Mucosa of descending colon (tissue), 3 donors: ENCODE measurements at regions not wholly inside any gene's neighbourhood (a gene's known extent, or its start where the extent isn't known, plus 50 kb on each side); places are given as distances from the start of the nearest gene placed in this dataset.

Source experiments
- ATAC-seq: fragments of 200-7000 bp; cut with Tn5 transposase; one replicate; pipeline ENCODE4 v1.9.1; 2020; ENCODE audit warnings: mild to moderate bottlenecking, moderate library complexity
- DNase-seq, 3 donors: peaks; one replicate each; pipeline ENCODE4 v3.0.0-alpha.2; 2020
- H3K36me3 ChIP-seq: fragments of 200-600 bp; one replicate; pipeline ENCODE4 v1.8.0; 2021; ENCODE audit warnings: low read depth, mild to moderate bottlenecking
- H3K4me1 ChIP-seq: fragments of 200-600 bp; one replicate; pipeline ENCODE4 v1.8.0; 2021; ENCODE audit warnings: low read depth, mild to moderate bottlenecking
- H3K4me3 ChIP-seq: fragments of 200-600 bp; one replicate; pipeline ENCODE4 v1.8.0; 2021; ENCODE audit warnings: mild to moderate bottlenecking
- H3K9me3 ChIP-seq: fragments of 200-600 bp; one replicate; pipeline ENCODE4 v1.8.0; 2021; ENCODE audit warnings: mild to moderate bottlenecking
- intact Hi-C, 2 donors: fragments of 100-400 bp; cut with DNase I in 1 of 2; cut with micrococcal nuclease in 1 of 2; formaldehyde crosslinking; loops; one replicate each; pipeline versions ENCODE4 v1.11.0 to v1.11.1; 2022; cut with DNase I, micrococcal nuclease
- TF ChIP-seq, protein P1 (sequence below): fragments of 200-600 bp; IDR thresholded peaks from one replicate; pipeline ENCODE4 v1.8.0; 2022; ENCODE audit warnings: antibody characterized with exemption, mild to moderate bottlenecking
- donor health status: DM: no; HTN: no; CAD: no; lungs with moderate emphysema.
- donor health status: DM: no; HTN: no; CAD: no.
- donor health status: DM: no; HTN: yes; CAD: no.

DNA sequence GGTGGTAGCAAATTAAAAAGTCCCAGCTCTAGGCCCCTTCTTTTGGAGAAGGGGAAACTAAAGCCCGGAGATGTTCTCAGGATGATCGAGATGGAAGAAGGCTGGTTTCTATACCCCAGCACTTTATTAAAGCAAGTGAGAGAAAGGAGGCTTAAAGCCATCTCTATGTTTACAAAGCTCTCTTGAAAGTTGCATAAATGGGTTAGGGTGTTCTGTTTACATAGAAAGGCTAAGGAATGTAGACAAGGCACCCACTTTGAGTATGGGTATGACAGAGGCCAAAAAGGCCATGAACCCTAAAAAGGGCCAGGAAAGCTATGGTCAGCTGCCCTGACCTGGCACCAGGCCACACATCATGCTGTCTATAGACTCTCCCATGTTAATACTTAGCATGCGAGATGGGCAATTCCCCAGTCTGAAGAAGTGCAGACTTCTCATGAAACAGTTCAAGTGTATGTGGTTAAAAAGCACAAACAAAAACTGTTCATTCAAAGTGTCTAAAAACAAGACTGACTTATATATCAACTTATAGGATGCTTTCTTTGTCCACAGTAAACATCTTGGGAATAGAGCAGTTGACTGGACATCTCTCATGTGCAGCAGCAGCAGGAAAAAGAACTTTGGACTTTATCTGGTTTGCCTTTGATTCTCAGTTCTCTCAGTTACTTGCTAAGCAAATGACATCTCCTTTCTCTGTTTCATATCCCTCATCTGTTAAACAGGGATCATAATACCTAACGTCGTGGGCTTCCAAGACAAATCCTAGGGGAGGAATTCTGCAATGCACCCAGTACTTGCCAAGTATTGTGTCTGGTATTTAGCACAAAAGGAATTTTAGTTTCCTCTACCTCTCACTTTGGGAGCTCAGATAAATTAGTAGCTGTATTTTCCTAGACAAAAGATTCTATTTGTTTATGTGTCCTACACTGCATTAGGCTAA lies 521.6 kb downstream of the PLPP3 start:
- H3K9me3 ChIP-seq = no peaks in the 10 kb centered on the region
- DNase-seq = no peak
- H3K4me1 ChIP-seq = no peaks in the 10 kb centered on the region
- TF ChIP-seq, protein P1, sequence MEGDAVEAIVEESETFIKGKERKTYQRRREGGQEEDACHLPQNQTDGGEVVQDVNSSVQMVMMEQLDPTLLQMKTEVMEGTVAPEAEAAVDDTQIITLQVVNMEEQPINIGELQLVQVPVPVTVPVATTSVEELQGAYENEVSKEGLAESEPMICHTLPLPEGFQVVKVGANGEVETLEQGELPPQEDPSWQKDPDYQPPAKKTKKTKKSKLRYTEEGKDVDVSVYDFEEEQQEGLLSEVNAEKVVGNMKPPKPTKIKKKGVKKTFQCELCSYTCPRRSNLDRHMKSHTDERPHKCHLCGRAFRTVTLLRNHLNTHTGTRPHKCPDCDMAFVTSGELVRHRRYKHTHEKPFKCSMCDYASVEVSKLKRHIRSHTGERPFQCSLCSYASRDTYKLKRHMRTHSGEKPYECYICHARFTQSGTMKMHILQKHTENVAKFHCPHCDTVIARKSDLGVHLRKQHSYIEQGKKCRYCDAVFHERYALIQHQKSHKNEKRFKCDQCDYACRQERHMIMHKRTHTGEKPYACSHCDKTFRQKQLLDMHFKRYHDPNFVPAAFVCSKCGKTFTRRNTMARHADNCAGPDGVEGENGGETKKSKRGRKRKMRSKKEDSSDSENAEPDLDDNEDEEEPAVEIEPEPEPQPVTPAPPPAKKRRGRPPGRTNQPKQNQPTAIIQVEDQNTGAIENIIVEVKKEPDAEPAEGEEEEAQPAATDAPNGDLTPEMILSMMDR = no peak
- H3K36me3 ChIP-seq = no peaks in the 10 kb centered on the region
- intact Hi-C loops = no loop called here
- no peak for ATAC-seq
- no peak overlapping the region for H3K4me3 ChIP-seq

DNA sequence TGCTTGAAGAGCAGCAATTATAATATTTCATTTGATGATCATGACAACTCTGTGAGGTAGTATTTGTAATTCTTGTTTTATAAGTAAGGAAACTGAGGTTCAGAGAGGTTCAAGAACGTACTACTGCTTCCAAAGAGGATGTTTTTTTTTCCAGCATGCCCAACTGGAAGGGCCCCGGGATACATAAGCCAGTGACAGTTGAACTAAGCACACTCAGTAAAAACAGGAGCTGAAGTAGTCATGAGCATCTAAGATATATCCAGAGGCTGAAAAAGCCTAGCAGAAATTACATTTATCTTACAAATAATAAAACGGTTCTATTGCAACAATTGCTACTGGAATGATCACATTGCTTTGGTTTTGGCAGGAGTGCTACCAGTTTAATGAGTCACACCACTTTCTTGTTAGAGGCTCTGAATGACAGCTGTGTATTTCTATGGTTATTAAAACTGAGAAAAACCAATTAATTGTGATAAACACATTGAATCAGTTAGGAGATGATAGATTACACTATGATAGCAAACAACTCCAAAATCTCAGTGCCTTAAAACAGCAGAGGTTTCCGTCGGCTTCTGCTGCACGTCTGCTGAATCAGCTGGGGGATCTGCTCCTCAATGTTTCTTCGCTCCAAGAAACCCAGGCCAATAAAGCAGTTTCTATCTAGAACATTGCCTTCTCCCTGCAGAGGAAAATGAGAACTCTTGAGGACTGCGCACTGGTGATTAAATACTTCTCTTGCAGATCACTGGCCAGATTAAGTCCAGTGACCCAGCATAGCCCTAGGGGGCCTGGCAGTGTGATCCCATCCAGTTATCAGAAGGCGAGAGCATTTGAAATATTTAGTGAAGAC lies 522.7 kb downstream of the PLPP3 start:
- H3K9me3 ChIP-seq = no peaks in the 10 kb centered on the region
- H3K36me3 ChIP-seq = no peaks in the 10 kb centered on the region
- ATAC-seq = no peak
- no peaks in the 10 kb centered on the region for H3K4me1 ChIP-seq
- intact Hi-C loops = no loop called here
- no peak overlapping the region for H3K4me3 ChIP-seq
- TF ChIP-seq, protein P1 = no peak
- peak in 1 of 3 donors; percentile 17 for DNase-seq

DNA sequence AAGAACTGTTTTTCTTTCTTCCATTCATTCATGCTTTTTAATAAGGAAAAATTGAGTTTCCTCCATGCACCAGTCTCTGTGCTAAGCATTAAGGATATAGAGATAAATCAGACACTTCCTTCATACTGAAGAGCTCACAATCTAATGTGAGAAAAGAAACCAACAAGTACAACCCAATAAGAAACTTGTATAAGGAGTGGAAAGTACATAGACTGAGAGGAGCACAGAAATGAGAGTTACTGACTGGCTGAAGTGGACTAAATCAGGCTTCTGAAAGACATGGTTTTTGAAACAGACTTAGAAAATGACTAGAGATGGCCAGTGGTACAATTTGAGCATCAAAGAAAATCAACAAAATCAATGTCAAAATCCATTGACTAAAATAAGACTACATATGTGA lies 524.4 kb downstream of the PLPP3 start:
- intact Hi-C loops = no loop called here
- Histone ChIP-seq H3K9me3 (no peaks in the 10 kb centered on the region), H3K4me3 (no peak overlapping the region), H3K36me3 (no peaks in the 10 kb centered on the region), H3K4me1 (no peaks in the 10 kb centered on the region)
- no peak for DNase-seq
- no peak for ATAC-seq
- TF ChIP-seq, protein P1 = no peak

DNA sequence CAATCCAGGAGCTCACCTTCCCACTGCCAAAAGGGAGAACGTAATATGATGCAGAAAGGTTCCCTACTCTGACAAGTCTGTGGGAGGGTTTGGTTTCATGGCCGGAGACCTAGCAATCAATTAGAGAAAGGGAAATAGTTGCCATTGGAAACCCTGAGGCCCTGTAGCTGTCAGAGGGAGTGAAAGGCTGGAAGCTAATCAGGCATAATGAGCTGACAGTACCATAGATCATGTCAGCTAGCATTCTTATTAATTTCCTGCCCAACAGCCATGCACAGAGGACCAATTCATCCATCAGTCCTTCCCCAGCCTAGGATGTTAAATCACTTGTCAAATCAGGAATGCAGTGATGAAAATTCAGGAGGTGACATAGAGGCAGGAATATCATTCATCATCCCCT lies 527.3 kb downstream of the PLPP3 start:
- Histone ChIP-seq H3K4me3 (no peak overlapping the region), H3K36me3 (no peaks in the 10 kb centered on the region), H3K4me1 (no peaks in the 10 kb centered on the region), H3K9me3 (no peaks in the 10 kb centered on the region)
- TF ChIP-seq, protein P1 = no peak
- intact Hi-C loops = no loop called here
- DNase-seq (no peak), ATAC-seq (no peak)

DNA sequence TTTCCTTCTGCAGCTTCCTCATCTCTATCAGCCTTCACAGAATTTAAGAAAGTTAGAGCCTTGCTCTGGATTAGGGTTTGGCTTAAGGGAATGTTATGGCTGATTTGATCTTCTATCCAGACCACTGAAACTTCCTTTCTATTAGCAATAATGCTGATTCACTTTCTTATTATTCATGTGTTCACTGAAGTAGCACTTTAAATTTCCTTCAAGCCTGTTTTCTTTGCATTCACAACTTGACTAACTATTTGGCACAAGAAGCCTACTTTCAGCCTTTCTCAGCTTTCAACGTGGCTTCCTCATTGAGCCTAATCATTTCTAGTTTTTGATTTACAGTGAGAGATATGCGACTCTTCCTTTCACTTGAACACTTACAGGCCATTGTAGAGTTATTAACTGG lies 528.5 kb downstream of the PLPP3 start:
- DNase-seq = no peak
- intact Hi-C loops = no loop called here
- H3K4me1 ChIP-seq = no peaks in the 10 kb centered on the region

More for the DNA sequence above, 528.5 kb downstream of the PLPP3 start:
- no peaks in the 10 kb centered on the region for H3K9me3 ChIP-seq
- no peak for ATAC-seq
- TF ChIP-seq, protein P1 = no peak
- H3K36me3 ChIP-seq = no peaks in the 10 kb centered on the region
- H3K4me3 ChIP-seq = no peak overlapping the region
